ENCODE measurements at regions not wholly inside any gene's neighbourhood (a gene's known extent, or its start where the extent isn't known, plus 50 kb on each side); places are given as distances from the start of the nearest gene placed in this dataset.
A peak's percentile ranks its signal among the peaks of the same experiment; 100 is the strongest.

DNA sequence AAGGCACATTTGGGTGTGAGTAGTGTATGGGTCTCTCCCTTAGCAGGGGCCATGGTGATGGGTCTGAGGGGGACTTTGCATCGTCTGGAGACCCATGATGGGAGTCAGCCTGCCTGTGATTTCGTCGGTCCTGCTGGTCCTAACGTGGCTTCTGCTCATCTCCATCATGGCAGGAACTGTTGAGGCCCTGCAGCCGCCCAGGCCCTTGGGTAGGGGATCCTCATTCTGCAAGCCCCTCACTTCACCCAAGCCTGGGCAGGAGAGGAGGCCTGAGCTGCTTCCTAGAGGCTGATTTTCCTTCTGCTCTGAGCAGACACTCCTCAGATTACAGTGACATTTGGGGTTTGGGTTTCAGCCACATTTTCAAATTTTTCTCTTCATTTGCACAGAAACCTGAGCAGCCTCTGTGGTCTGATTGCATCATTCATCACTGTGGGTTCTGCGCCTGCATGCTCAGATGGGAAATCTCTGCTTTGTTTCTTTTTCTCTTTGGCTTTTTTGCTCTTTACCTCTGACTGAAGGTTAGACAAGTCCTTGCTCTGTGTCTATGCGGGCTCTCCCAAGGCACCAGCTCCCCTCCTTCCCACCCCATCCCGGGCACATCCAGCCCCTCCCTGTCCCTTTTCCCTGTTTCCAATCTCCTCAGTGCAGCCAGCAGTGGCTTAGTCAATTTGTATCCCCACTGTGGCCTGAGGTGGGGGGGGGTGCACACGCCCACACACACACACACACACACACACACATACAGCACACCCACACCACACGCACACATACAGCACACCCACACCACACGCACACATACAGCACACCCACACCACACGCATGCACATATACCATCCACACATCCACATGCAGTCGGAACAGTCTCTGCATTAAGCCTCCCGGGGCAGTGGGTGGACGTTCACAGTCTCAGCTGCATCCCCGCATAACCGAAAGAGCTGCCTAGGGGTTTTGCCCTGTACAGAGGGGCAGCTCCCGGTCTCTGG is 305.4 kb upstream of the HS6ST1 start:
- Histone ChIP-seq H3K9me3 (ENCODE audit: low read length) (no peaks in the 10 kb centered on the region), H3F3A (ENCODE audit: low read length, unreplicated experiment) (no peaks in the 10 kb centered on the region), H3K4me3 (ENCODE audit: low read length) (no peak overlapping the region), H3K27me3 (ENCODE audit: low read length) (peaks cover 23% of the 10 kb centered on the region), H3K27ac (ENCODE audit: low read length) (no peak overlapping the region), H2AFZ (ENCODE audit: low read length) (no peak overlapping the region), H4K20me1 (ENCODE audit: low read length) (no peaks in the 10 kb centered on the region), H3K4me2 (ENCODE audit: low read length) (peak overlapping the region; percentile 30), H3K79me2 (ENCODE audit: low read length) (no peaks in the 10 kb centered on the region), H3K9ac (ENCODE audit: low read length) (no peak overlapping the region), H3K4me1 (ENCODE audit: insufficient read depth, low read length) (peaks cover 12% of the 10 kb centered on the region), H3K9me2 (replicated peaks; ENCODE audit: low read length) (no peaks in the 10 kb centered on the region), H3K36me3 (ENCODE audit: low read depth, low read length) (no peaks in the 10 kb centered on the region)
- TF ChIP-seq EZH2 (IDR thresholded peaks at IDR 0.05; ENCODE audit: low read length, unreplicated experiment) (no peak), EZH2phosphoT487 (IDR thresholded peaks at IDR 0.05; ENCODE audit: borderline replicate concordance, low read length) (no peak)
- TF ChIP-seq, protein P1, sequence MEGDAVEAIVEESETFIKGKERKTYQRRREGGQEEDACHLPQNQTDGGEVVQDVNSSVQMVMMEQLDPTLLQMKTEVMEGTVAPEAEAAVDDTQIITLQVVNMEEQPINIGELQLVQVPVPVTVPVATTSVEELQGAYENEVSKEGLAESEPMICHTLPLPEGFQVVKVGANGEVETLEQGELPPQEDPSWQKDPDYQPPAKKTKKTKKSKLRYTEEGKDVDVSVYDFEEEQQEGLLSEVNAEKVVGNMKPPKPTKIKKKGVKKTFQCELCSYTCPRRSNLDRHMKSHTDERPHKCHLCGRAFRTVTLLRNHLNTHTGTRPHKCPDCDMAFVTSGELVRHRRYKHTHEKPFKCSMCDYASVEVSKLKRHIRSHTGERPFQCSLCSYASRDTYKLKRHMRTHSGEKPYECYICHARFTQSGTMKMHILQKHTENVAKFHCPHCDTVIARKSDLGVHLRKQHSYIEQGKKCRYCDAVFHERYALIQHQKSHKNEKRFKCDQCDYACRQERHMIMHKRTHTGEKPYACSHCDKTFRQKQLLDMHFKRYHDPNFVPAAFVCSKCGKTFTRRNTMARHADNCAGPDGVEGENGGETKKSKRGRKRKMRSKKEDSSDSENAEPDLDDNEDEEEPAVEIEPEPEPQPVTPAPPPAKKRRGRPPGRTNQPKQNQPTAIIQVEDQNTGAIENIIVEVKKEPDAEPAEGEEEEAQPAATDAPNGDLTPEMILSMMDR (conservative IDR thresholded peaks at IDR 0.05; ENCODE audit: low read depth, low read length), result no peak
- ATAC-seq (peak; percentile 42; the same call in 1 of the 2 replicates), DNase-seq (peak; percentile 83)
- POLR2A ChIA-PET (ENCODE audit: unreplicated experiment), result no interaction called here
- CTCF ChIA-PET, result no interaction called here
- intact Hi-C loops (cut with micrococcal nuclease), result no loop called here
- BruUV-seq (replicated peaks), result no TSS peak

GRCh38 chr2:128624956-128625355 is 306.3 kb upstream of the HS6ST1 start:
- Histone ChIP-seq H2AFZ (ENCODE audit: low read length) (no peak overlapping the region), H4K20me1 (ENCODE audit: low read length) (no peaks in the 10 kb centered on the region), H3K36me3 (ENCODE audit: low read depth, low read length) (no peaks in the 10 kb centered on the region), H3K4me3 (ENCODE audit: low read length) (no peak overlapping the region), H3F3A (ENCODE audit: low read length, unreplicated experiment) (no peaks in the 10 kb centered on the region), H3K4me2 (ENCODE audit: low read length) (no peak overlapping the region), H3K9me2 (replicated peaks; ENCODE audit: low read length) (no peaks in the 10 kb centered on the region), H3K9me3 (ENCODE audit: low read length) (no peaks in the 10 kb centered on the region), H3K9ac (ENCODE audit: low read length) (no peak overlapping the region), H3K27ac (ENCODE audit: low read length) (no peak overlapping the region), H3K4me1 (ENCODE audit: insufficient read depth, low read length) (peaks cover 12% of the 10 kb centered on the region), H3K27me3 (ENCODE audit: low read length) (peaks cover 31% of the 10 kb centered on the region), H3K79me2 (ENCODE audit: low read length) (no peaks in the 10 kb centered on the region)
- BruUV-seq (replicated peaks), result no TSS peak
- CTCF ChIA-PET, result no interaction called here
- POLR2A ChIA-PET (ENCODE audit: unreplicated experiment), result no interaction called here
- TF ChIP-seq, protein P1 (conservative IDR thresholded peaks at IDR 0.05; ENCODE audit: low read depth, low read length), result no peak
- TF ChIP-seq EZH2 (IDR thresholded peaks at IDR 0.05; ENCODE audit: low read length, unreplicated experiment) (no peak), EZH2phosphoT487 (IDR thresholded peaks at IDR 0.05; ENCODE audit: borderline replicate concordance, low read length) (no peak)
- intact Hi-C loops (cut with micrococcal nuclease), result no loop called here
- DNase-seq (no peak), ATAC-seq (no peak)

DNA sequence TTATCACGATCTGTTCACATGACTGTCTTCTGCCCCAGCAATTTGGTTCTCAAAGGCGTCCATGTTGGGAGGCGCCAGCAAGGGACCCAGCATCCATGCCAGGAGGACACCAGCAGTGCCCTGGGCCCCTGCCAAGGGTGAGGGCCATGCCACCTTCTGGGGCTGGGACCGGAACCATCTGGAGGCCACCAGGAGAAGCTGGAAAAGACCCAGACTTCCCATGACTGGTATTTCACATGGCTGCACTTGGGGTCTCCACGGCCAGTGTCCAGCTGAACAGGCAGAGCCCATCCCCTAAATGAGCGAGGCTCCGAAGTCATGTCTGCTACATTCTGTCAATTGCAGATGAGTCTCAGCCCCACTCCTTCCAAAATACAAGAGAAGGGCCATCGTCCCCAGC is 306.8 kb upstream of the HS6ST1 start:
- TF ChIP-seq EZH2phosphoT487 (IDR thresholded peaks at IDR 0.05; ENCODE audit: borderline replicate concordance, low read length), result no peak
- no peak for TF ChIP-seq EZH2 (IDR thresholded peaks at IDR 0.05; ENCODE audit: low read length, unreplicated experiment)
- TF ChIP-seq, protein P1 (conservative IDR thresholded peaks at IDR 0.05; ENCODE audit: low read depth, low read length), result no peak
- Histone ChIP-seq H3K36me3 (ENCODE audit: low read depth, low read length) (no peaks in the 10 kb centered on the region), H3K9me3 (ENCODE audit: low read length) (no peaks in the 10 kb centered on the region), H3K9me2 (replicated peaks; ENCODE audit: low read length) (no peaks in the 10 kb centered on the region), H3K4me2 (ENCODE audit: low read length) (no peak overlapping the region), H2AFZ (ENCODE audit: low read length) (no peak overlapping the region), H3K4me1 (ENCODE audit: insufficient read depth, low read length) (peaks cover 12% of the 10 kb centered on the region), H3K9ac (ENCODE audit: low read length) (no peak overlapping the region), H3F3A (ENCODE audit: low read length, unreplicated experiment) (no peaks in the 10 kb centered on the region), H3K27ac (ENCODE audit: low read length) (no peak overlapping the region), H4K20me1 (ENCODE audit: low read length) (no peaks in the 10 kb centered on the region), H3K27me3 (ENCODE audit: low read length) (peaks cover 32% of the 10 kb centered on the region), H3K4me3 (ENCODE audit: low read length) (no peak overlapping the region), H3K79me2 (ENCODE audit: low read length) (no peaks in the 10 kb centered on the region)
- intact Hi-C loops (cut with micrococcal nuclease), result no loop called here
- ChIA-PET POLR2A (ENCODE audit: unreplicated experiment) (no interaction called here), CTCF (no interaction called here)
- ATAC-seq (no peak), DNase-seq (no peak)
- BruUV-seq (replicated peaks), result no TSS peak
